ENCODE measurements at regions not wholly inside any gene's neighbourhood (a gene's known extent, or its start where the extent isn't known, plus 50 kb on each side); places are given as distances from the start of the nearest gene placed in this dataset.

- POLR2A ChIA-PET, result interaction anchor here (0.6 to 2.9 kb wide), 9 partner anchors 8 to 115 kb away, joined by 3 to 19 read pairs (median 4); no protein-coding TSS in a partner anchor
- intact Hi-C loops (cut with micrococcal nuclease; ENCODE audit: unreplicated experiment), result loop anchor here (1.0 to 10.0 kb wide), 2 partner anchors 106 to 1018 kb away; no protein-coding TSS in a partner anchor
- no peak overlapping the region for H3K4me2 ChIP-seq (ENCODE audit: low read length)
These were observed 63.6 kb upstream of the ACSL3 start for GRCh38 chr2:222797261-222797660.

GRCh38 chr2:222797871-222798270, 63.0 kb upstream of the ACSL3 start:
- Histone ChIP-seq H4K20me1 (ENCODE audit: insufficient read depth, low read length) (no peaks in the 10 kb centered on the region), H3K4me2 (ENCODE audit: low read length) (no peak overlapping the region), H3K27ac (ENCODE audit: low read depth, low read length, poor library complexity, severe bottlenecking) (no peak overlapping the region), H3K9me3 (ENCODE audit: low read length) (no peaks in the 10 kb centered on the region), H3K9me2 (ENCODE audit: insufficient read depth, low read length) (no peaks in the 10 kb centered on the region), H3K79me2 (ENCODE audit: insufficient read depth, low read depth, low read length) (no peaks in the 10 kb centered on the region), H3K36me3 (ENCODE audit: insufficient read depth, low read length) (no peaks in the 10 kb centered on the region), H3K4me1 (ENCODE audit: insufficient read depth, low read length, poor library complexity, severe bottlenecking) (peaks cover 45% of the 10 kb centered on the region), H3K4me3 (ENCODE audit: low read depth, low read length, poor library complexity, severe bottlenecking) (no peak overlapping the region), H2AFZ (ENCODE audit: low read length) (no peak overlapping the region)
- TF ChIP-seq CTCF (conservative IDR thresholded peaks at IDR 0.05; ENCODE audit: low read length), result no peak
- TF ChIP-seq EZH2phosphoT487 (IDR thresholded peaks at IDR 0.05; ENCODE audit: borderline replicate concordance, low read depth, low read length), result no peak
- DNase-seq (ENCODE audit: low spot score), result no peak
- POLR2A ChIA-PET, result interaction anchor here (0.6 to 2.9 kb wide), 9 partner anchors 9 to 114 kb away, joined by 3 to 19 read pairs (median 4); no protein-coding TSS in a partner anchor
- CTCF ChIA-PET (ENCODE audit: unreplicated experiment), result interaction anchor here (0.6 kb wide), 1 partner anchor 11 kb away, joined by 3 read pairs; no protein-coding TSS in a partner anchor
- intact Hi-C loops (cut with micrococcal nuclease; ENCODE audit: unreplicated experiment), result loop anchor here (1.0 to 10.0 kb wide), 2 partner anchors 105 to 1017 kb away; no protein-coding TSS in a partner anchor
- no TSS peak for BruUV-seq (replicated peaks)

More at GRCh38 chr2:222797261-222797660, 63.6 kb upstream of the ACSL3 start:
- Histone ChIP-seq H2AFZ (ENCODE audit: low read length) (no peak overlapping the region; the same call in 1 of the 2 replicates), H3K4me3 (ENCODE audit: low read depth, low read length, poor library complexity, severe bottlenecking) (no peak overlapping the region), H3K79me2 (ENCODE audit: insufficient read depth, low read depth, low read length) (no peaks in the 10 kb centered on the region), H3K36me3 (ENCODE audit: insufficient read depth, low read length) (no peaks in the 10 kb centered on the region), H3K27ac (ENCODE audit: low read depth, low read length, poor library complexity, severe bottlenecking) (no peak overlapping the region), H3K9me2 (ENCODE audit: insufficient read depth, low read length) (no peaks in the 10 kb centered on the region), H3K4me1 (ENCODE audit: insufficient read depth, low read length, poor library complexity, severe bottlenecking) (peaks cover 51% of the 10 kb centered on the region), H3K9me3 (ENCODE audit: low read length) (no peaks in the 10 kb centered on the region), H4K20me1 (ENCODE audit: insufficient read depth, low read length) (no peaks in the 10 kb centered on the region)
- CTCF ChIA-PET (ENCODE audit: unreplicated experiment), result interaction anchor here (0.6 to 0.7 kb wide), 2 partner anchors 9 to 91 kb away, joined by 3 read pairs; no protein-coding TSS in a partner anchor
- BruUV-seq (replicated peaks), result no TSS peak
- no peak for TF ChIP-seq EZH2phosphoT487 (IDR thresholded peaks at IDR 0.05; ENCODE audit: borderline replicate concordance, low read depth, low read length)
- peak; percentile 80 for TF ChIP-seq CTCF (conservative IDR thresholded peaks at IDR 0.05; ENCODE audit: low read length)
- peak; percentile 39 for DNase-seq (ENCODE audit: low spot score)

DNA sequence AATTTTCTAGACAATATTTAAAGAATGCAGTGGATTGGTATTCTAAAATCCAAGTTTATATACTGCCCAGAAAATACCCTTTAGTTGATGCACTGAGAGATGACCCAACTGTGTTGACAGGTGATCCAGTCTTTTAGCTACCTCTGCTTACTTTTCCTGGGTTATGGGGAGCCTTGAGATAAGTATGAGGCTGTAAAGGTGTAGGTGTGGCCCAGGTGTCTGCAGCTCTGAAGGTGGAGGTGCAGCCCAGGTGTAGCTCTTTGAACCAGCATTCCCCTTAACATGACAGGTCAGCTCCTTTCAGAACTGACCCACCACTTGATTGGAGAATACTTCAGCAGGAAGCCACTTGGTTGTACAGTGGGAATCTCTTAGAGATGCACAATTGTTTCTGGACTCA, 62.3 kb upstream of the ACSL3 start:
- intact Hi-C loops (cut with micrococcal nuclease; ENCODE audit: unreplicated experiment), result loop anchor here (10.0 kb wide), 1 partner anchor 1016 kb away; no protein-coding TSS in a partner anchor
- H3K27ac ChIP-seq (ENCODE audit: low read depth, low read length, poor library complexity, severe bottlenecking), result no peak overlapping the region
- no peak overlapping the region for H3K4me2 ChIP-seq (ENCODE audit: low read length)
- no TSS peak for BruUV-seq (replicated peaks)
- H3K9me2 ChIP-seq (ENCODE audit: insufficient read depth, low read length), result no peaks in the 10 kb centered on the region
- DNase-seq (ENCODE audit: low spot score), result no peak
- H3K79me2 ChIP-seq (ENCODE audit: insufficient read depth, low read depth, low read length), result no peaks in the 10 kb centered on the region
- no peak for TF ChIP-seq CTCF (conservative IDR thresholded peaks at IDR 0.05; ENCODE audit: low read length)
- TF ChIP-seq EZH2phosphoT487 (IDR thresholded peaks at IDR 0.05; ENCODE audit: borderline replicate concordance, low read depth, low read length), result no peak
- no peak overlapping the region for H3K4me3 ChIP-seq (ENCODE audit: low read depth, low read length, poor library complexity, severe bottlenecking)
- ChIA-PET CTCF (ENCODE audit: unreplicated experiment) (interaction anchor here (0.6 kb wide), 1 partner anchor 11 kb away, joined by 3 read pairs; no protein-coding TSS in a partner anchor), POLR2A (interaction anchor here (0.6 to 2.9 kb wide), 4 partner anchors 9 to 114 kb away, joined by 3 to 19 read pairs (median 5); no protein-coding TSS in a partner anchor)
- peaks cover 39% of the 10 kb centered on the region for H3K4me1 ChIP-seq (ENCODE audit: insufficient read depth, low read length, poor library complexity, severe bottlenecking)
- H2AFZ ChIP-seq (ENCODE audit: low read length), result no peak overlapping the region
- H4K20me1 ChIP-seq (ENCODE audit: insufficient read depth, low read length), result no peaks in the 10 kb centered on the region
- H3K9me3 ChIP-seq (ENCODE audit: low read length), result no peaks in the 10 kb centered on the region
- H3K36me3 ChIP-seq (ENCODE audit: insufficient read depth, low read length), result no peaks in the 10 kb centered on the region
